Mucosa of descending colon (tissue), 3 donors: ENCODE measurements at regions not wholly inside any gene's neighbourhood (a gene's known extent, or its start where the extent isn't known, plus 50 kb on each side); places are given as distances from the start of the nearest gene placed in this dataset.

Experiments
- ATAC-seq: fragments of 200-7000 bp; cut with Tn5 transposase; one replicate; pipeline ENCODE4 v1.9.1; 2020; ENCODE audit warnings: mild to moderate bottlenecking, moderate library complexity
- DNase-seq, 3 donors: peaks; one replicate each; pipeline ENCODE4 v3.0.0-alpha.2; 2020
- H3K36me3 ChIP-seq: fragments of 200-600 bp; one replicate; pipeline ENCODE4 v1.8.0; 2021; ENCODE audit warnings: low read depth, mild to moderate bottlenecking
- H3K4me1 ChIP-seq: fragments of 200-600 bp; one replicate; pipeline ENCODE4 v1.8.0; 2021; ENCODE audit warnings: low read depth, mild to moderate bottlenecking
- H3K4me3 ChIP-seq: fragments of 200-600 bp; one replicate; pipeline ENCODE4 v1.8.0; 2021; ENCODE audit warnings: mild to moderate bottlenecking
- H3K9me3 ChIP-seq: fragments of 200-600 bp; one replicate; pipeline ENCODE4 v1.8.0; 2021; ENCODE audit warnings: mild to moderate bottlenecking
- CTCF ChIP-seq: fragments of 200-600 bp; IDR thresholded peaks from one replicate; pipeline ENCODE4 v1.8.0; 2022; ENCODE audit warnings: antibody characterized with exemption, mild to moderate bottlenecking
- intact Hi-C, 2 donors: fragments of 100-400 bp; cut with DNase I in 1 of 2; cut with micrococcal nuclease in 1 of 2; formaldehyde crosslinking; loops; one replicate each; pipeline versions ENCODE4 v1.11.0 to v1.11.1; 2022; cut with DNase I, micrococcal nuclease
- donor health status: DM: no; HTN: no; CAD: no; lungs with moderate emphysema.
- donor health status: DM: no; HTN: no; CAD: no.
- donor health status: DM: no; HTN: yes; CAD: no.

GRCh38 chr2:37493425-37493824 is 149.0 kb downstream of the QPCT start:
- Histone ChIP-seq H3K9me3 (no peaks in the 10 kb centered on the region), H3K36me3 (no peaks in the 10 kb centered on the region), H3K4me3 (no peak overlapping the region), H3K4me1 (no peaks in the 10 kb centered on the region)
- no peak for TF ChIP-seq CTCF
- ATAC-seq (no peak), DNase-seq (no peak)
- intact Hi-C loops = no loop called here

- intact Hi-C loops = no loop called here
- no peak for ATAC-seq
- TF ChIP-seq CTCF = no peak
- Histone ChIP-seq H3K9me3 (no peaks in the 10 kb centered on the region), H3K4me3 (no peak overlapping the region), H3K4me1 (no peaks in the 10 kb centered on the region), H3K36me3 (no peaks in the 10 kb centered on the region)
- DNase-seq = no peak
These were observed 154.7 kb downstream of the QPCT start for GRCh38 chr2:37499113-37499512.

GRCh38 chr2:37500031-37500430 is 155.6 kb downstream of the QPCT start:
- Histone ChIP-seq H3K4me3 (no peak overlapping the region), H3K9me3 (no peaks in the 10 kb centered on the region), H3K36me3 (no peaks in the 10 kb centered on the region), H3K4me1 (no peaks in the 10 kb centered on the region)
- TF ChIP-seq CTCF = no peak
- no peak for DNase-seq
- no peak for ATAC-seq
- intact Hi-C loops = no loop called here

- TF ChIP-seq CTCF = no peak
- H3K4me3 ChIP-seq = no peak overlapping the region
- intact Hi-C loops = no loop called here
- ATAC-seq (no peak), DNase-seq (no peak)
- H3K9me3 ChIP-seq = no peaks in the 10 kb centered on the region
- H3K4me1 ChIP-seq = no peaks in the 10 kb centered on the region
- no peaks in the 10 kb centered on the region for H3K36me3 ChIP-seq
These were observed 156.7 kb downstream of the QPCT start for GRCh38 chr2:37501113-37501512.

GRCh38 chr2:37506407-37507050 is 162.1 kb downstream of the QPCT start:
- TF ChIP-seq CTCF = no peak
- no peak overlapping the region for H3K4me3 ChIP-seq
- intact Hi-C loops = no loop called here
- no peak for DNase-seq
- ATAC-seq = no peak
- no peaks in the 10 kb centered on the region for H3K4me1 ChIP-seq
- no peaks in the 10 kb centered on the region for H3K36me3 ChIP-seq
- no peaks in the 10 kb centered on the region for H3K9me3 ChIP-seq

- intact Hi-C loops = no loop called here
These were observed 162.6 kb downstream of the QPCT start for GRCh38 chr2:37507051-37507410.

More at GRCh38 chr2:37507051-37507410, 162.6 kb downstream of the QPCT start:
- DNase-seq = no peak
- Histone ChIP-seq H3K4me1 (no peaks in the 10 kb centered on the region), H3K9me3 (no peaks in the 10 kb centered on the region), H3K4me3 (no peak overlapping the region), H3K36me3 (no peaks in the 10 kb centered on the region)
- TF ChIP-seq CTCF = no peak
- ATAC-seq = no peak
